EH (cell line): ENCODE measurements at regions not wholly inside any gene's neighbourhood (a gene's known extent, or its start where the extent isn't known, plus 50 kb on each side); places are given as distances from the start of the nearest gene placed in this dataset.
A peak's percentile ranks its signal among the peaks of the same experiment; 100 is the strongest.

Experiments
- DNase-seq: peaks from one replicate; pipeline ENCODE4 v3.0.0-alpha.2; 2015; ENCODE audit warnings: low read depth

GRCh38 chr5:125290935-125291334 is 544.5 kb upstream of the ZNF608 start:
- no peak for DNase-seq

DNA sequence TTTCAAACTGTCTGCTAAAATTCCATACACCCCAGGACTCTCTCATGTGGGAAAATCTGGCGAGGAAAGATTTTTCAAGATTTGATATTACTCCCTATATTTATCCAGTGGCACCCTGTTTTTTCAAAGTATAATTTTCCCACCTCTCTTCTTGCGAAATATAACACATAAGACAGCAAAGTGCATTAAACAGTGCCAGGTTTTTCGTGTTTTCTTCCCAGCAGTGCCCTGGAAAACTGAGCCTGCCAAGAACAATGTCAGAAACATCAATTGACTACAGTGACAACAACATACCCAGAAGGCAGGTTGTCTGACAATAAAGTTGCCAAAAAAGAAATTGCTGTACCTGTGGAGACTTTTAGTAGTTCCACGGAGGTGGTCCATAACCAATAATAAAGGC is 545.0 kb upstream of the ZNF608 start:
- no peak for DNase-seq

- no peak for DNase-seq
Measured at GRCh38 chr5:125293223-125293622, 546.8 kb upstream of the ZNF608 start.

- DNase-seq = no peak
Measured at GRCh38 chr5:125293726-125294125, 547.3 kb upstream of the ZNF608 start.

- DNase-seq = no peak
Measured at GRCh38 chr5:125294844-125295243, 548.4 kb upstream of the ZNF608 start.

DNA sequence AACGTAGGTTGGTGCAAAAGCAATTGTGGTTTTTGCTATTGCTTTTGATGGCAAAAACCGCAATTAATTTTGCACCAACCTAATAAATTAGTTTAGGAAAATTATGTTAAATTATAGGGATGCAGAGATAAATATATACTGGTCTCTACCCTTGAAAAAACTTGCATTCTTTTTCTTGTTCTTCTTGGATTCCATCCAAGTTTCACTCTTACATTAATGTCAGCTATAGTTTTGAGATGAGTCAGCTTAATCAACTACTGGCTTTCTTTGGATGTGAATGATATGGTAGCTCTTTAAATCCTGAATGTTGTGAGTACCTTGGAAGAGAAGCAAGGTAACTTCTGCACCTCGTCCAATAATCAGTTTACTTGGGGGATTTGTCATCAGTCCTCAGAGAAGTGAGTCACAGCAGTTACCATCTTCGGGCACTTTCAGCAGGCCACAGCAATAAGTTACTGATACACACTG is 549.0 kb upstream of the ZNF608 start:
- peak; percentile 51 for DNase-seq

GRCh38 chr5:125298258-125298657 is 551.8 kb upstream of the ZNF608 start:
- no peak for DNase-seq

- DNase-seq = peak; percentile 9
Measured at GRCh38 chr5:125298746-125299379, 552.4 kb upstream of the ZNF608 start.

DNA sequence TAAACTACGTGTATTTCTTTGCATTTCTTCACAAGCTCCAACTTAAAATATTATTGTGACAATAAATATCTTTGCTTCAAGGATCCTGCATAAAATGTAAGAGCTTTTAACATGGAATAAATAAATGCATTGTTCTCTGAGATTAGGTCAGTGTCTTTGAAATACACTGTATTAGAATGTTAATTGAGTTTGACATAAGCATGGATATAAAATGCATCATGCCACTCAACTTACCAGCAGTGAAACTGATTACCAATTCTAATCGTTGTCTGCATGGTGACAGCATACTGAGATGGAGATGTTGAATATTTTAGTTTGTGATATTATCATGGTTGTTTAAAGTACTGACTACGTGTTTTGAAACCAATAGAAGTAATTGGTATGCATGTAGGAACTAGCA is 555.3 kb upstream of the ZNF608 start:
- no peak for DNase-seq

DNA sequence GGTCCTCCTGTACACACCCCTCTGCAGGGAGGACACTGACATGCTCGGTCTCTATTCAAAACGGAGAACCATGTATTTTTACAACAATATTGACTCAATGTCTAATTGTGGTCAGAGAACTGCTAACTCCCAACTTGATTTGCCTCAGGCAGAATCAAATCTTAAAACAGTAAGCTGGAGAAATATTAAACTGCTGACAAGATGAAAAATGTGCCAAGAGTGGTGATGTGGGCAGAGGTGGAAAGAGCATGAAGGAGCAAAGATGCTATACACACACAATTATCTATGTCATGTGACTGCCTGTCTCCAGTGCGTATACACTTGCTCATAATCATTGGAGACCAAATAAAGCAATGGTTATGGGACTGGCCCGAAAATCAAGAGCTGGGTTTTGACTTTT is 556.1 kb upstream of the ZNF608 start:
- DNase-seq = peak; percentile 7

- no peak for DNase-seq
Measured at GRCh38 chr5:125306741-125307140, 560.3 kb upstream of the ZNF608 start.

DNA sequence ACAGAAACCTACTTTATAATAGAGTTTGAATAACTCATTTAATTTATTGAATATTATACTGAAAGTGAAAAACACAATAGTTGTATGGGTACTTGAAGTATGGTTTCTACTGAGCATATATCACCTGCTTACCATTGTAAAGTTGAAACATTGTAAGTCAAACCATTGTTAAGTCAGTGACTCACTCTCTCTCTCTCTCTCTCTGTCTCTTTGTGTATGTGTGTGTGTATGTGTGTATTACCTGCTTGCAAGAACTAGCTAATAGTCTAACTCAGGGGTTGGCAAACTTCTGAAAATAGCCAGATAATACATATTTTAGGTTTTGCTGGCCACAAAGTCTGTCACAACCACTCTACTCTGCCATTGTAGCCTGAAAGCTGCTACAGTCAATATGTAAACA is 564.3 kb upstream of the ZNF608 start:
- no peak for DNase-seq

DNA sequence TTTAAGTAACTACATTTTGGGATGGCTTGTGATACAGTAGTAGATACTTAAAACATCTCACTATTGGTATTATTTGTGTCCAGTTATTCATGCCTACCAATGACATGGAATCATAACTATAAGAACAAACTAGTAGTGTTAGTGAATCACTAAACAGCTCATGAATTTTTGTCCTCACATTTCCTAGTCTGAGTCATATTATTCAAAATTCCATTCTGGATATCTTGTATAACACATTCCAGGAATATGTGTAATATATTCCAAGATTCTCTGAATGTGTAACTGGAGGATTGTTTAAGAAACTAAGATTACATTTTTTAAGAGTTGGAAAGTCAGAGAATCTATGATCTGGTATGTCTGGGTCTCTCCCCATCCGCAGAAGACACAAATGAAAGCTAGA is 565.3 kb upstream of the ZNF608 start:
- DNase-seq = peak; percentile 92

DNA sequence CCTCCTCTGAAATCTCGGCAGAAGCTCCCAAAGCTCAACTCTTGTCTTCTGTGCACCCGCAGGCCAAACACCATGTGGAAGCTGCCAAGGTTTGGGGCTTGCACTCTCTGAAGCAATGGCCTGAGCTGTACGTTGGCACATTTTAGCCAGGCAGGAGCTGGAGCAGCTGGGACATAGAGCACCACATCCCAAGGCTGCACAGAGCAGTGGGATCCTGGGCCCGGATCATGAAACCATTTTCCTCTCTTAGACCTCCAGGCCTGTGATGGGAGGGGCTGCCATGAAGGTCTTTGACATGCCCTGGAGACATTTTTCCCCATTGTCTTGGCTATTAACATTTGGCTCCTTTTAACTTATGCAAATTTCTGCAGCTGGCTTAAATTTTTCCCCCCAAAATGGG is 567.1 kb upstream of the ZNF608 start:
- no peak for DNase-seq

GRCh38 chr5:125315306-125315705 is 568.9 kb upstream of the ZNF608 start:
- no peak for DNase-seq

GRCh38 chr5:125316391-125316790 is 570.0 kb upstream of the ZNF608 start:
- DNase-seq = peak; percentile 40

DNA sequence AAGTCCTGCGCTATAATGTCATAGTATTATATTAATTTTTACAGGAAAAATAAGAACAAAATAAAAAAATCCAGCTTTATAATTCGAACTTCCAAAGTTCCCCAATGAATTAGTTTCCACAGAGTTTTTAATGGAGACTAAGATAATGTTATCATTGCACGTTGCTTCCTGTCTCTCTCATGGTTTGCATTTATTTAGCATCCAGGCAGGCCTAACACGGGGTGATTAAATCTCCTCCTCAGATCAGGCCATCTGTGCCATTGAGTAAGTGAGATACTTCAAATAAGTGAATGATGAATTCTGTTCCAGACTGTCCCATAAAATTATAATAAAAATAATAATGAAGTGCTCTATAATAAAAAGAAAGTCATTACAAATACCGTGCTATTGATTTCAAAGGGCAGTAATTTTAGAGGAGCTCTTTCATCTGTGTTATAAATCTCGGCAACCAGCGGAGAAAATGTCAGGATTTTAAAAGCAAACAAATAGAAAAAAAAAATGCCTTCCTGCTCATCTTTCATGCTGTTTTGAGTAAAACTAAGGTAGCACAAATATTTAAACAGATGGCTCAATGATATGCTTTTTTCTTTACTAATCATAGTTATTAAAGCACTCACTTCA is 570.6 kb upstream of the ZNF608 start:
- DNase-seq = peak; percentile 49

- DNase-seq = no peak
Measured at GRCh38 chr5:125317536-125317995, 571.1 kb upstream of the ZNF608 start.

DNA sequence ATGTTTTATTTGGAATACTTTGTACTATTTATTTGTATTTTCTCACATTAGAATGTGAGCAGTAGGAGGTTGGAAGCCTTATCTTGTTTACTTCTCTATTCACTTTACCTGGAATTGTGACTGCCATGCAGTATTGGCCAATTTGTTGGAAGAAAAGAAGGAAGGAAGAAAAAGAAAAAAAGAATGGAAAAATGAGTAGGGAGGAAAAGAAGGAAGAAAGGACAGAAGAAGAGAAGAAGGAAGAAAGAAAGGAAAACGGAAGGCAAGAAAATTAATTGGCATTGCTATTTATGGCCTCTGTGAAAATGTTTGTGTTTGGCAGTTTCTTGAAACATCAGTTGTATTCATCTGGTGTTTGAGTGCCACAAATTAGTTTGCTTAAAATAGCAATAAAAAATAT is 575.2 kb upstream of the ZNF608 start:
- DNase-seq = no peak

GRCh38 chr5:125323613-125324012 is 577.2 kb upstream of the ZNF608 start:
- peak; percentile 44 for DNase-seq

DNA sequence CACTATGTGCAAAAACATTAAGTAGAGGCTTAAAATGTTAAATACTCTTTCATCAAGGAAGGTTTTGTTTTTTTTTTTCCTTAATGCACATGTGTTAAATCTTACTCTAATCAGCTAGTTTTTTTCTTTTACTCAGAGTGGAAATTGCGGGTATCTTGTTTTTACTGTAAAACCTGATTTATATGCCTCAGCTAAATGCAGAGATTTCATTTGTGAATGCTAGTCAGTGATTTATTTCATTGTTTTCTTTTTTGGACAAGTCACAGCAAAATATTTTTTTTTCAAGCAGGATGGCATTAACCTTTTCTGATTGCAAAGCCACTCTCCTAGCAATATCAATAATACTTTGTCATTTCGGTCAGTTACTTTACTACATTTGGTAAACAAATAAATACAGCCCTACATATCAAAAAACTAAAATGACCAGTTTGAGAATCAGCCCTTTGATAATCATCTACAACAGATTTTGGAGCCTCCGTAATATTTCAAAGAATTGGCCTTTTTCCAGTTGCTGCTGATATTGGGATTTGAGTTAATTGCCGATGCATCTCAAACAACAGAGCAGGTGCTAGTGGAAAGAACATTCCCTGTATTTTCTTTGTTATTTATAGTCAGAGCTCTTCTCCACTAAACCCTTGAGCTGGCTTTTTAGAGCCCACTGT is 579.2 kb upstream of the ZNF608 start:
- no peak for DNase-seq

DNA sequence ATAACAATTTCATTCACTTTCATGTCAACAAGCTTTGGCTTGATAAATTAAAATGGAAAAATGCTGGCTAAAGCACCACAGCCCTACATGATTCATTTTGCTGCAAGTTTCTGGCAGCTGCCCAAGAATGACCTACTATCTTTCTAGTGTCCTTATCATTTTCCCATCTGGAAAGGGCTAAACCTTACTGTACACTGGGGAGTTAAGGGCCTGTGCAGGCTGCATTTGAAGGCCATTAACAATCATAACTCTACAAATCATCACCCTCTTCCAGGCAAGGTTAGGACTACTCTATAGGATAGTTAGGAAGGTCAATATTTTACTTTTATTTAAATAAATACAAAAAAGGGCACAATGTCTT is 579.7 kb upstream of the ZNF608 start:
- DNase-seq = peak; percentile 85

GRCh38 chr5:125327676-125328075 is 581.2 kb upstream of the ZNF608 start:
- no peak for DNase-seq
